DMS79 treated with DMSO at 0.1 percent for 48 hours (cell line): ENCODE measurements at regions not wholly inside any gene's neighbourhood (a gene's known extent, or its start where the extent isn't known, plus 50 kb on each side); places are given as distances from the start of the nearest gene placed in this dataset.

Experiments used
- DNase-seq: peaks from one replicate; lab custom pipeline; 2025; lab: John Stamatoyannopoulos, UW

- no peak for DNase-seq
Observed at GRCh38 chr16:85346404-85347212, 234.3 kb upstream of the CIBAR2 start.

DNA sequence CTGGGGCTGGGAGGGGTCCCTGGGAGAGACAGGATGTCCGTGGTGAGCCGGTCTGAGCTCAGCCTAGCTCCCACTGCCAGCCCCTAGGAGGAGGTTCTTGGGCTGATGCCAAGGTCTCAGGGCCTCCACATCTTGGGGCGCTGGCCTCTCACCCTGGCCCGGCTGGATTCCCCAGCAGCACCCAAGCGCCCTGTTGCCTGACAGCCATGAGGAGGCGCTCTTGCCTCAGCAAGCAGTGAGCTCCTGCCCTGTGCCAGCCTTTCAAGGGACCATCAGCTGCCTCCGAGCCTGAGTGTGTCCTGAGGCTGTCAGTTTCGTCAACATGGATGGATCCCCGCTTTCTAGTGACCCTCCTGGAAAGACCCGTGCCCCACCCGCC, 234.9 kb upstream of the CIBAR2 start:
- no peak for DNase-seq

DNA sequence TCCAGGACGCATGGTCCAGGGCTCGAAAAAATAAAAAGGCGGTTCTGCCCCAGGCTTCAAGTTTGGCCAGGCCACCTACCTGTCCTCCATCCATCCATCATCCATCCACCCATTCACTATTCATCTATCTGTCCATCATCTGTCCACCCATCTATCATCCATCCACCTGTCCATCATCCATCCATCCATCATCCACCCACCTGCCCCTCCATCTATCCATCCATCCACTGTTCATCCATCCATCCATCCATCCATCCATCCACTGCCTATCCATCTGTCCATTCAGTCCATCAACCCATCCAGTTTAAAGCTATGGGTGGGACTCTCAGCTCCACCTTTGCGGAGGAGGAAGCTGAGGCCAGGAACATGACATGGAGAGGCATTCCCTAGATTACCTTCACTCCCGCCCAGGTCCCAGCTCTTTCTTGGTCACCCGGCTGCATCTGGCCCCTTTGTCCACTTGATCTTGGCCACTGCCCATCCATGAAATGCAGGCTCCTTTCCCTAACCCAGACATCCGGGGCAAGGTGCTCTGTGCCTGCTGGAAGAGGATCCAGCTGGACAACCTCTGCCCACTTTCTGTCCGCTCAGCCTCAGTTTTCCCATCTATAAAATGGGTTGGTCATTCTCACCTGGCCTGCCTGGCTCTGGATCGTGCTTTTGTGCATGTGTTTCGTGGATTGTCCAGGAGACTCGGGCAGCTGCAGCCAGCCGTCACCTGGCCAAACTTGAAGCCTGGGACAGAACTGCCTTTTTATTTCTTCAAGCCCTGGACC, 236.0 kb upstream of the CIBAR2 start:
- DNase-seq: no peak

DNA sequence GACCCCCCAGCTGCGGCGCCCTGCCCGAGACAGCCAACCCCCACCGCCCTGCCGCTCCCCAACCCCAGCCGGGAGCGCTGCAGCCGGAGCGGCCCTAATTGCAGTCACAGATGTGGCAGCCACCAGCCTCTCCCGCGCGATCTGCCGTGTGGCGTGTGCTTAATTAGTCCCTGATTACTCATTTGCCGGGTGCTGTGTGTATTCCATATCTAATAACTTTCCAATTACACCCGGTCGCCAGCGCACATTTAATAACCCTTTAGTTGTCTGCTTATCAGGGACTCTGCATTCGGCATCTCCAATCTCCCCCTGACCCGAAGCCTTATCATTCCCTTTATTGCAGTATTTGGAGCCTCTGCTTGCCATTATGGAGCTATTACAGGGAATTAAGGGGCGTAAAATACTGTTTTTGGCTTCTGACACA, 236.7 kb upstream of the CIBAR2 start:
- DNase-seq: no peak

DNA sequence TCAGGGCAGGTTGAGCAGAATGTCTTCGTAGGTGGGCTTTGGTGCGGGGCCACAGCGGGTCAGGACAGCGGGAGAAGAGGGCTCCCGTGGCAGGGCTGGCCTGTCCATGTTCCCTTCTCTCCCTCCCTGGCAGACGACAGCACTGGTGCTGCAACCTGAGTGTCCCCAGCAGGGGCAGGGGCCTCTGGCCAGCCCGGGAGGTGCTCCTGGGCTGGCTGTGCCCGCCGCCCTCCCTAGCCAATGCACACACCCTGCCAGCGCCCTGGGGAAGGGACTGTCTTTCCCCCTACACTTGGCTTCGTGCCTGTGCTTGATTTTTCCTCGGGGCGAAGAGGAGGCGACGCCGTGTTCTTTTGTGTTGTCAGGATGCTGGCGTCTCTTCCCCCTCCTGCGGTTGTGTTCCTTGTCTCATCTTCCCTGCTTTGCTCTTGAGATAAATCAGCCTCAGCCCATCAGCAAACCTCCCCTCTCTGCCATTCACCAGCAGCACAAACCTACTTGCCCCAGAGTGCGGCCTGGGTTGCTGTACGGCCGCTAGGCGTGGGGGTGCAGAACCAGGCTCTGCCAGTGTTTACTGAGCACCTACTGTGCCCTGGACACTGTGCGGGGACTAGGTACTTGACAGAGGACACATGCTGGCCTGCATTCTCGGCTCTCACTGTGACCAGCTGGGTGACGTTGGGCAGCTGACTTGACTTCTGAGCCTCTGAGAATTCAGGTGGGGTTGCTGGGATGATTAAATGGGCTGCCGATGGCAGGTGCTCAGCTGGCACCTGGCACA, 237.3 kb upstream of the CIBAR2 start:
- no peak for DNase-seq

GRCh38 chr16:85350146-85350728, 238.0 kb upstream of the CIBAR2 start:
- no peak for DNase-seq

GRCh38 chr16:85350973-85351372, 238.7 kb upstream of the CIBAR2 start:
- peak; percentile 83 for DNase-seq

GRCh38 chr16:85353013-85353412, 240.7 kb upstream of the CIBAR2 start:
- DNase-seq: no peak

GRCh38 chr16:85353839-85354685, 241.8 kb upstream of the CIBAR2 start:
- peak; percentile 53 for DNase-seq

GRCh38 chr16:85354686-85355514, 242.6 kb upstream of the CIBAR2 start:
- DNase-seq: no peak

- DNase-seq: no peak
Observed at GRCh38 chr16:85355515-85355837, 243.2 kb upstream of the CIBAR2 start.

DNA sequence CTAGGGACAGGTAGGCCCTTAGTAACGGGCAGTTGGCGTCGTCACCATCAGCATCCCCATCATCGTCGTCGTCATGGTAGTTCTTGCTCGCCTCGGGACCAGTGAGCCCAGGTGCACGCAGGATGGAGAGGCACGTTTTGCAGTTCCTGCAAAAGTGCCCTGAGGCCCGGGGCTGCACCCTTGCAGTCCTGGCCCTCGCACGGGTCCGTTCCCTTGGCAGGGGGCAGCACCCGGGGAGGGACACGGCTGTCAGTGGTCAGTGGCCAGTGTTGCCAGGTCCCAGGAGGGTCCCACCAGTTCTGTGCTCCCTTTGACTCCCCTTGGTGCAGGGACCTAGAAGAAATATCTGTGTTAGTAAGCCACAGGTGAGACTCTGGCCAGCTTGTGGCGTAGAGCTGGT, 243.9 kb upstream of the CIBAR2 start:
- no peak for DNase-seq

DNA sequence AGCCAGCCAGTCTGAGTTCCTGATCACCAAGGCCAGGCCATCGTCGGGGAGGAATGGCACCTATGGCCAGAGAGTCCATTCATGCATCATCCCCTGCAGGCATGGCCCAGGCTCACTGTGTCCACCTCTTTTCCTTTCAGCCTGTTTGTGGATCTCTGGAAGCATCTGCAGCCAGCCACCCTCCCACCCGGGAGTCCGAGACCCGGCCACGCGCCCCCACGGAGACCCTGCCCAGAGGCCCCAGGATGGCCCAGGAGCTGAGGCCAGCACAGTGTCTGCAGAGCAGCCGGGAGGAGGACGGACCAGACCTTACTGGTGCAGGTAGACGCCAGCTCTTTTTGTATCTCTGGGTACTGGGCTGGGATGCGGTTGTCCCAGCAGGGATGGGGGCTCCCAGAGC, 245.1 kb upstream of the CIBAR2 start:
- DNase-seq: no peak

- no peak for DNase-seq
Observed at GRCh38 chr16:85357924-85358505, 245.7 kb upstream of the CIBAR2 start.

DNA sequence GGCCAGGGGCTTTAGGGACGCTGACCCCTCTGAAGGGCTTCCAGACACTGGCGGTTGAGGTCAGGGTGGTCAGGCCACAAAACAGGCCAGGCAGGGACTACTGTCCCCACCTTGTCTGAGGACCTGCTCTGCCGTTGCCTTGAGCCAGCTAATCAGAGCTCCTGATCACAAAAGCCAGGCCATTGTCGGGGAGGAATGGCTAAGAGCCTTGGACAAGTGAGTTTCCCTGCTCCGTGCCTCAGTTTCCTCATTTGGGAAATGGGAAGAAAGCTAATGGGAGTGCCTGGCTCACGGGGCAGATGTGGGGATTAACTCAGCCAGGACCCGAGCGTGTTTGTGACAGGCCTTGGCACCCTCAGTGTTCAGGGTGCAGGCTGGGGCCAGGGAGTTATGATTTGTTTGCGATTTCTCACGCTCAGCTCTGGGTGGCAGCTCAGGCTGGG, 246.5 kb upstream of the CIBAR2 start:
- DNase-seq: no peak

- DNase-seq: no peak
Observed at GRCh38 chr16:85359147-85359822, 247.0 kb upstream of the CIBAR2 start.

DNA sequence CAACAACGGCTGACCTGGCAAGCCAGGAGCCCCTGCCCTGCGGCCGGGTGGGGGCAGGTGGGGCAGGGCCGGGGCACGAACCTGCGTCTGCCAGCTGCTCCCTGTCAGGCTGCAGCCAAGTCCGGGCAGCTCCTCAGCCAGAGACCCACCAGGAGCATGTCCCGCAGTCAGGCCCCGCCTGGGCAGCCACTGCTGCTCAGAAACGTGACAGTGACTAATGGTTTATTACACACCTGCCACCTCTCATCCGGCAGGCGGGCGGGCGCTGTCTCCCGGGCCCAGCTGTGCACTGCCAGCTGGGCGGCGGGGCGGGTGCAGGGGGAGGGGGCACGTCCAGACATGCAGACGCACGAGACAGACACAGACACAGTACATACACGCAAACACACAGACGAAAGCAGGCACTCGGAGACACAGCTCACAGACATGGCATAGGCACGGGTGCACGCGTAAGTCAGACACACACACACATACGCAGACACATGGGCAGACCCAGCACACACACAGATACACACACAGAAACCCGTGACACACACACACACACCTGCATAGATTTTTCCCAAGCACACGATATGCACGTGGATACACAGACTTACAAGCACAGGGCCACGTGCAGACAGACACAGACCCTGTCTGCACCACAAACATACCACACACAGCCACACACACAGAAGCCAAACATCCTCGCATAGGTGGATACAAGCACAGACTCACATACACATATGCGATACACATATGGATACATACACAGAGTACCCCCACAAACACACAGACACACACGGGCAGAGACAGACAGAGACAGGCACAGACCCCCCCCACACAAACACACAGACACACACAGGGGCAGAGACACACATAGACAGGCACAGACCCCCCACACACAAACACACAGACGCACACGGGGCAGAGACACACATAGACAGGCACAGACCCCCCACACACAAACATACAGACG, 248.3 kb upstream of the CIBAR2 start:
- DNase-seq: peak; percentile 76

DNA sequence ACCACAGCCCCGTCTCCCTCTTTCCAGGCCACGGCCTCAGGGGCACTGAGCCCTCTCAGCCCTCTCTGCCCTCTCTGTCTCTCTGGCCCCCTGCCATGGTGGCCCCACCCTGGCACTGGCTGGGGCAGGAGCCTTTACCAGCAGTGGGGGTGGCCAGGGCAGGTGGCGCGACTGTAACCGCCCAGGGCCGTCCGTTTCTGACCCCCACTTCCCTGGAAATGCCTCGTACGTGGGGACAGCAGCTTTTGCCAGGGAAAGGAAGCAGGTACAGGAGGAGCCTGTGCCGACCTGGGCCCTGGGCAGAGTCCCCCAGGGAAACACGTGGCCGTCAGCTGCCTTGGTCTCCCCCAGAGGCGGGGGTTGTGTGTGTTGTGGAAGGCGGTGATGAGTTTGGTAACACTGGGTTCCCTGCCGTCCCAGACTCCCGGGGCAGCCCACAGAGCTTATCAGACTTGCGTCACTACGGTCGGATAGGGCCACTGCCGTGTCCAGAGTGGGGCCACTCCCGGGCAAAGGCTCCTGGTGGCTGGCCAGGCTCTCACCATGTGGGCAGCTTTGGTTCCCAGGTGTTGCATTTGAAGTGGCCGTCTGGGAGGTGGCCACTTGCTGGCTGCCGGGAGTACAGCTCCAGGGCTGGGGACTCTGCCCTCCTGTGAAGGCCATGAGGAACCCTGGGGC, 249.3 kb upstream of the CIBAR2 start:
- no peak for DNase-seq
